ENCODE measurements at regions not wholly inside any gene's neighbourhood (a gene's known extent, or its start where the extent isn't known, plus 50 kb on each side); places are given as distances from the start of the nearest gene placed in this dataset.

DNA sequence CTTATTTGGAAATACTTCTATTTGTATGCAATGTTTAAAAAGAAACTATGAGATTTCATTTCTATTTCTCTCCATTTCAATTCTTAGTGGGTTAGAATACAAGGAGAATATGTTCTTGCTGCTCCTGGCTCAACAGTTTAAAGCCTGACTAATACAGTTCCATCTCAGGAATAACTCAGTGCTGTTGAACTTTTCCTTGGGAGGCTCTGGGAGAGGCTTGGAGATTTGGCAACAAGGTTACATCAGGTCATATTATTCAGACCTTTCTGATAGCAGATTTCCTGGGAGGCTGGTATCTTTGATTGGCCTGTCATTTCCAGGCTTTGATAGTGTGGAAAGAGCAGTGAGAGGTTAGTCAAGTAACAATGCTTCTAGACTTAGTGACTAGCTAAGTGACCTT, 481.7 kb upstream of the KLF4 start:
- no peak for DNase-seq

DNA sequence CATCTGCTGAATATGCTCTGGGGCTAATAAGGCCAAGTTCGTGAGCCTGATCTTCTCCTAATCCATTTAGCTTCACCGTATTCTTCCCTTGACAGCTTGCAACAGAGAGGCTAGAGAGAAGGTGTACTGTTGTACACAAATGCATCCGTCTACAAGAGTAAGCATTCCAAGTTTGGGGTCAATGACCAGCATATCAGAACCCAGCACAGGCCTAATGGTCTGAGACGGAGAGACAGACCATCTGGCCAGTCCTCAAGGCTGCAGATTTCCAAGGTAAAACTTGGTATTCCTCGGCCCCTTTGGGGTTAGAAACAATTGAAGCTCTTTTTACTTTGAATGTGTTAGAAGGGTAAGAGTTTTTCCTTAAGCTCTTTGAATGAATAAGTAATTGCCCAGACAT, 481.2 kb upstream of the KLF4 start:
- no peak for DNase-seq

DNA sequence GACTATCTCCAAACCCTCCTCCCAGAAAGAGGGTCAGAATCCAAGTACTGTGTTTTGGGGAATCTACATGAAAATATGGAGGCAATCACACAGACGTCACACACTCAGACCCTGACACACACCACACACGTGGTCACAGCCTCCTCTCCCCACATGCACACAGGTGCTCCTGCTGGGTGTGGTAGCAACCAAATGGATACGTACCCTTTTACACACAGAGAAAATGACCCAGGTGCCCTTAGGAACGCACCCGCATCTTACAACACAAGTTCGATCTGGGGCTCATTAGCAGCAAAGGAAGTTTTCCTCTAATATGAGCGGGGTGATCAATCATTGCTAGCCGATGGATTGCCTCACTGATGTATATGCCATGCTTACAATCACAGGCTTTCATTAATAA, 480.2 kb upstream of the KLF4 start:
- no peak for DNase-seq

DNA sequence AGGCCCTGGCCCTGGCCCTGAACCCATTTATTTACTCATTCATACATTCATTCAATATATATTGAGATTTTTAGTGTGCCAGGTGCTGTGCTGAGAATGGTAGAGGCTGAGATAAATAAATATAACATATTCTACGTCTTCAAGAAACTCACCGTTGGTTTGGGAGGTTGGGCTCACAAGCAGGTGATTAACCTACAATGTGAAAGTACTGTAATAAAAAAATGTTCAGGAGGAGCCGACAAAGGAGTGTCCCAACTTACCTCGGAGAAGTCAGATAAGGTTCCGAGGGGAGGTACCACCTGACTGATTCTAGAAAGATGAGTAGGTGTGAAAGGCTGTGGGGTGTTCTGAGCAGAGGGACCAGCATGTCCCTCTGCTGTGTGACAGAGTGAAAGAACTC, 479.6 kb upstream of the KLF4 start:
- DNase-seq: no peak

DNA sequence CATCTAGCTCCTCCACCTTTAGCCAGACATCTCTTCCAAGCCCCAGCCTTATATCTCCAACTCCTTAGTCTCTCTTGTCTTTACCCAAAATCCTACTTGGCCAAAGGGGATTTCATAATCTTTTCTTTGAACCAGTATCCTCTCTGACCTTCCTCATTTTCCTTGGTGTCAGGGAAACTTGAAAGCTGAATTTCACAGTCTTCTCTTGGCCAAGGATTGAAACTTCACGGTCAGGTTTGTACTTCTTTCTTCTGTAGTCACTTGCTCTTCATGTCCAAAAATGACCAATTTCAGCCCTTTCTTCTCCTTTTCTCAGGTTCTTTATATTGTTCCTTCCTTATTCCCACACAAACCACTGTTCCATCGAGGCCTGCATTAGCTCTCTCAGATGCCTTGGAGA, 473.7 kb upstream of the KLF4 start:
- DNase-seq: no peak

DNA sequence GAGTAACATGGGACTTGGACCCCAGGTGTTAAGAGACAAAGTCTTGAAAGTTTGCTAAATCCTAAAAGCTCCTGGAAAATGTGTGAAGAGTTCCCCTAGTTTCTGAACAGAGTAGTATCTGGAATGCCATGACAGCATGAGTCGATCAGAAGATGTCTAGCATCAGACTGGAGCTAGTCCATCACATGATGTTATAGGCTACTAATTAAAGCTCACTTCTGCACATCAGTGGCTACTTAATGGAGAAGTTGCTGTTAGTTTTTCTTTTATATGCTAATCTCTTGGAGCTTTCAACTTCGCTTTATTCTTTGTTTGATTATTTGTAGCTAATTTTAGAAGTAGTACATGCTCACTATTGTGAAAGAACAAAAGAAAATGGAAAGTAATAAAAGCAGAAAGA, 471.3 kb upstream of the KLF4 start:
- no peak for DNase-seq

DNA sequence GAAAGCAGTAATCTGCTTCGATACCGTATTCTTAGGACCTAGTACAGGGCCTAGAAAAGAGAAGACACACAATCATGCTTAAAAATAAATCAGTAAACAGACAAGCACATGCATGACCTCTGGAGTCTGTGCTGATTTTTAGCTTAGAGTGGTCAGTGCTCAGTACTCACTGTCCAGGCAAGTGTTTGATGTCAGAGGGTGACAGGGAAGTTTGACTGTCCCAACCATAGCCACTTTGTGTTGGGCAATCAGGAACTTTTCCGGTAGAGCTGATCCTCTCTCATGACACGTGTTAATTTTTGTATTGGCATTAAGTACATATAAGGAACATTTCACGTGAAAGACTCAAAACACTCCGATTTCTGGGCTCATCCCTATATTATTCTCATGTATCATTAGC, 464.7 kb upstream of the KLF4 start:
- DNase-seq: no peak

DNA sequence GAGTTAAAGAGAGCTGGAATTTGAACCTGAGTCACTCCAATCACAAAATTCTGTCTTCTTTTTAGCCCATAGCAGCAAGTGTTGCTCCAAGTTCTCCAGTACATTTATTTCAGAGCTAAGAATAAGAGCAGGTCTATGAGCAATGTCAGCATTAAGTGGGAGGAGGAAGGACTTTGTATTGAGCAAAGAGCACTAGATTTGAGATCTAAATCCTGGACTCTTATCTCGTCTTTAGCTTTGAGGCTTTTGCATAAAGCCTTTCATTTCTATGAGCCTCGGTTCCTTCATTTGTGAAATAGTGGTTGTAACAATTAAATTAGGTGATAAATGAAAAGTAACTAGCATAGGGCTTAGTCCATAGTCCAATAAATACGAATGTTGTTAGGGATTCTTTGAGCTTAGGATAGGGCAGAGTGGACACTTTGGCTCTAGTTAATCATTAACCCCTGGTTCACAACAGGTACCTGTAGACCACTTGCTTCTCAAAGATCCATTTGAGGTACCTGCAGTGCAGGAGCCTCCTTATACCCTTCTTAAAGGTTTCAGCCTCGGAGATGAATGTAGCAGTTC, 464.1 kb upstream of the KLF4 start:
- no peak for DNase-seq

DNA sequence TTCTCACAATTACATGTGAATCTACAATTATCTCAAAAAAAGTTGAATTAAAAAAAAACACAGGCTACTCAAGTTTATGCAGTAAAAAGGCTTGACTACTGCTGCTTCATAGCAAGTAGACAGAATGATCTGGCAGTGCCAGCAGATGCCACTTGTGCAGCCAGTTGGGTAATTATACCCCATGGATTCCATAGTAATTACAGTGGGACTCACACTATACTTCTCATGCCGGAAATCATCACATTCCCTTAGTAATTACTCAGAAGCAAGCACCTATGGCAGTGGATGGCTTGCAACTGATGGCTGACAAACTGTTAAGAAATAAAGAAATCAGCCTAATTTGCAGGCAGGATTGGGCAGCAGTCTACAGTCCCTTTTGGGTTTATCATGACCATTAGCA, 463.2 kb upstream of the KLF4 start:
- no peak for DNase-seq

DNA sequence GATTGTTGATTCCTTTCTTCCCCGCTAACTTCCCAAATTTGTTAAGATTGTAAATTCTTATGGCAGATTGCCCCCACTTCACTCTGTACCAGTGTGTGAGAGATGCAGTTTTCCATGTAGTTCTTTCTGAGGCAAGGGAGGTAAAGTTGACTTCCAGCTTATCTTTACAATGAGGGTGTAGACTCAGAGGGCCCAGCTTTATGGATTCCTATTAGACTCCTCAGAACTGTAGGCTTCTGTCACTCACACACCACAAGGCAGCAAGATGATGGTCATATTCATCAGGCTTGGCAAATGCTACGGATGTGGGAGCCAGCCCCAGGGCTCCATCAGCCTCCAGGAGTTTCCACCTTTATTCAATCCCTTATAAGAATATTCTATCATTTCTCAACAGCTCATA, 461.9 kb upstream of the KLF4 start:
- DNase-seq: no peak

DNA sequence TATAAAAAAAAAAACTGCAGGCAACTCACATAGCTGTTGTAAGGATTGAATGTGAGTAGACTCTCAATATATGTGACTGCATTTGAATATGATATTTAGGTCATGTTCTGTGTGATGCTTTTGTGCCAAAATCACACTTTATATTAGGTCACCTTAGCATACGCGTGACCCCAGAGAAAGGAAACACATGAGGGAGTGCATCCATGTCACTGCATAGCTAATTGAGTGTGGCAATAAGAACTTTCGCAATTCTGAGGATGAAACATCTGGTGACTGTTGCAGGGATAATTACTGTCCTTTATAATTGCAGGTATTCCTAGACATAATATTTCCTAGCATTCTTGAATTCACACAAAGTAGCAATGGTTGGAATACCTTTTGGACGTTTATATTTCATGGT, 459.5 kb upstream of the KLF4 start:
- no peak for DNase-seq

DNA sequence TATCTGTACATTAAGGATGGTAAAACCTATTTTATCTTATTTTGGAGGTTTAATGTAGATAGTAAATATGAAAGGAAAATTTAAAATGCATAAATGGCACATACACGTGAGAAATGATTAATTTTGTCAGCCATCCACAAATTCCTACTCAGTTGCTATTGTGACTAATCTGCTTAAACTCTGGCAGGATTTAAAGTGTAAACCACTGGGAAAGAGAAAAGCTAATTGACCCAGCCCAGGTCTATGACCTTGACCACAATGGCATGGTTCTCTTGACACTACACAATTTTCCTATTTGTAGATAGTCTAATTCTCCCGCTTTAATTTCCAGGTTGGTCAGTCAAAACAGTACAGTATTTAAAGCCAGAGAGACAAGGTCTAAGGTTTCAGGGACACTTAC, 459.0 kb upstream of the KLF4 start:
- no peak for DNase-seq

DNA sequence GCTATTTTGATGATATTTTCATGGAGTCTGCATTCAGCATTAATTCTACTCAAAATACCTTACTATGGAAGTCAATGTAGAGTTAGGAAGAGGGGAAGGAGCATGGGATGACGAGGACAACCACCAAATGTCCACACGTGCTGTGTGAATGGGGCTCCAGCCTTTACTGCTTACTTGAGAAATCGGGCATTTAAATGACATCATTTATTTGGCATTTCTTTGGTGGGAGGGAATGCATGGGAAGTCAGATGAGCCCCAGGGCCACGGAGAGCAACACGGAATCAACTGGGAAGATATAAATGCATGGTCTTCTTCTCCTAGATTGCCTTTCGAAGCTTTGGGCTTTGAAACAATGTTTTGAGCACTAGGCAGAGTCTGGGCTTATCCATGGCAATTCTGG, 458.5 kb upstream of the KLF4 start:
- DNase-seq: no peak

DNA sequence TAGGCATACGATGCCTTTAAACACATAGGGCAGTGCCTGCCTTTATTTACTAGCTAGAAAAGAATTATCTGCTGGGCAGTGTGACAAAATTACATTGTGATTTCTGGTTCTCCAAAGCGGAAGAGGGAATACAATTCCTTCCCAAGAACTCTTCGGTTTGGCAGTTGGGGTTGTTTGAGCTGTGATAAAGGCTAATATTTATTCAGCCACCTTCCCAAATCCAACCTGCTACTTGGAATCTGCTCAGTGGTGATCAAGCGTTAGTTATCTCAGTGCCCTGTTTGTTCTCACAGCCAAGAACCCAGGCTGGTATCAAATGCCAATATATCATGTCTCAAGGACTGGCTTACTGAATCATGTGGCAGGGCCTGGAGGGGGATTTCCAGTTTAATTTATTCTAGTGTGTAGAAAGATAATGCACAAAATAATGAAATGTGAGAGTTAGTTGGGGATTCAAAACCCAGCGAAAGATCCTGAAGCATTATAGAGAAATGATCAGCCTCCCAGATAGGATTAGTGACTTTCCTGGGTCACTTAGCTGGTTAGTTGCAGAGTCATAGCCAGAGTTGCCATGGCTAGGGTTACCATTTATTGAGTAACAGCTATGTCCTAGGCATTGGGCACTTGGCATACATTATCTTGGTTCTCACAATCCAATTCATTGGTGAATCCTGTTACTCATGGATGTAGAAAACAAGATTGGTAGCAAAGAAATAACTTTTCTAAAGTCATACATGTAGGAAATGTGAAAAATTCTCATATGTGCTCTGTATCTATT, 457.0 kb upstream of the KLF4 start:
- DNase-seq: no peak

DNA sequence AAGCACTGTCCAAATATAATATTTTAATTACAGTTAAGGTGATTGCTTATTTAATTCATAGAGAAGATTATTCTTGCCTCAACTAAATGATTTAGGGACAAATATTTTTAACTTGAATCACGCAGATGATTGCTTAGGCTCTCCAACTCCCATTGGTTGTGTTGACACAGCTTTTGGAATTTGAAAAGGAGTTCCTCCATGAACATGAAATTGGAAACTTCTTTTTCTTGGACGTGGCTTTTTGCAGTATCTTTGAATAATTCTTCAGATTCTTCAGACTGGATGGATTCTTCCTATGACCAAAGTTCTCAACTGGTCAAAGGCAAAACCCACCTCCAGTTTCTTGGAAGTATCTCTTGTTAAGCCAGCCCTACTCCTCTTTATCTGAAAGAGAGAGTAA, 456.4 kb upstream of the KLF4 start:
- DNase-seq: no peak

DNA sequence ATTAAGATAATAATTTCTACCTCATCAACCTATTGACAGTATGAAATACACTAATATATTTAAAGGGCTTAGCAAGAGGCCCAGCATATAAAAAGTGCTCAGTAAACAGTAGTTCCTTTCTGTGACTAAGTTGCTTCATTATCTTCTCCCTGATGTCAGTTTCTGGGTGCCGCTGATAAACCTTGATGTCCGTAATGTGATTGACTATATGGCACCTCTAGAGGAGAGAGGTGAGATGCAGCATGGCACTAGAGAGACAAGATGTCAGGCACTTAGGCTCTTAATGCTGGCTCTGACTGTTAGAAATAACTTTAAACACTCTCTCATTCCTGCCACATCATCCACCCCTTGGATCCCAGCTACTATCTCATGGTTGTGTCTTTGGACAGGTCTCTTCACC, 455.9 kb upstream of the KLF4 start:
- DNase-seq: no peak

DNA sequence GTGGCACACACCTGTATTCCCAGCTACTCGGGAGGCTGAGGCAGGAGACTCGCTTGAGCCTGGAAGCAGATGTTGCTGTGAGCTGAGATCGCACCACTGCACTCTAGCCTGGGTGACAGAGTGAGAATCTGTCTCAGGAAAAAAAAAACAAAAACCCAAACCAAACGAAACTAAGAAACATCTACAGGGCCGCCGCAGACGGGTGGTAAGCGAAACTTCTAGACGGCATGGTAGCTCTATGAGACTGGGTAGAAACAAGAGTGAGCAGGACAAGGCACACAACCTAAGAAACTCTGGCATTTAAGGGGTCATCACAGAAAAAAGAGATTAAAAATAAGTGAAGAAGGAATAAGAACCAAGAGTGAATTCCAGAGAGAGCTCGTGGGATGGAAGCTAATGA, 454.8 kb upstream of the KLF4 start:
- no peak for DNase-seq

DNA sequence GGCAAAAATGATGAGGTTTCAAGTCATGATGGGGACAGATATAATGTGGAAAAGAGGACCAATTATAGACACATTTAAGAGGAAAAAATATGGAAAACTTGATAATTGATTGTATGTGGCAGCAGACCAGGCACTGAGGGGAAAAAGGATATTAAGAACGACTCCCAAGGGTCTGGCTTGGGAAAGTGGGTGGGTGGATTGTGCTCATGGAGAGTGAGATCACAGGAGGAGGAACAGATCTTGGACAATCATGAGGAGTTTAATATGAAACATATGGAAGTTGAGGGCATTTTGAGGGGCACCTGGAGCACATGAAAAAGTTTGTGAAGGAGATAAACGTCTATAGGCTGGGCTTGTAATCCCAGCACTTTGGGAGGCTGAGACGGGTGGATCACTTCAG, 454.3 kb upstream of the KLF4 start:
- no peak for DNase-seq

DNA sequence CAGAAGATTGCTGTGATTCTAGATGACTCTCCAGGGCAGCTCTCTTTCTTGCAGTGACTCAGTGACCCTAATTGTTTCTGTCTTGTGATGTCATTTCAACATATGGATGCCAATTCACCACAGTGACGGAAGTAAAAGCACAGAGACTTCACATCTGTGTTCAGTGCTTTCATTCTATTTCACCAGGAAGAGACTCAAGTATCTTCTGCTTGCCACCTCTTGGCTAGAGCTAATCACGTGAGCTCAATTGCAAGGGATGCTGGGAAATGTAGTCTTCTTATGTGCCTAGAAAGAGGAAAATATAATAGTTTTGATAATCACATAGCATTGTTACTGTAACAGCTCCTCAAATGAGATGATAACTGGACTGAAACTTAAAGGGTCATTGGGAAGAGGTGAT, 453.3 kb upstream of the KLF4 start:
- DNase-seq: no peak

DNA sequence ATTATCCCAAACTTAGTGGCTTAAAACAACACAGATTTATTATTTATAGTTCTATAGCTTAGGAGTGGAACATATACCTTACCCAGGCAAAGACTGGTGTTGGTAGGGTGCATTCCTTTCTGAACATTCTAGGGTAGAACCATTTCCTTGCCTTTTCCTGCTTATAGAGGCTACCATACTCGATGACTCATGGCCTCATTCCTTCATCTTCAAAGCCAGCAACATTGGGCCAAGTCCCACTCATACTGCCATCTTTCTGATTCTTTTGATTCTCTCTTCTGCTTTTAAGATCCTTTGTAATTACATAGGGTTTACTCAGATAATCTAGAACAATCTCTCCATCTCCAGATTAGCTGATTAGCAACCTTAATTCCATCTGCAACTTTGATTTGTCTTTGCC, 452.7 kb upstream of the KLF4 start:
- DNase-seq: no peak

DNA sequence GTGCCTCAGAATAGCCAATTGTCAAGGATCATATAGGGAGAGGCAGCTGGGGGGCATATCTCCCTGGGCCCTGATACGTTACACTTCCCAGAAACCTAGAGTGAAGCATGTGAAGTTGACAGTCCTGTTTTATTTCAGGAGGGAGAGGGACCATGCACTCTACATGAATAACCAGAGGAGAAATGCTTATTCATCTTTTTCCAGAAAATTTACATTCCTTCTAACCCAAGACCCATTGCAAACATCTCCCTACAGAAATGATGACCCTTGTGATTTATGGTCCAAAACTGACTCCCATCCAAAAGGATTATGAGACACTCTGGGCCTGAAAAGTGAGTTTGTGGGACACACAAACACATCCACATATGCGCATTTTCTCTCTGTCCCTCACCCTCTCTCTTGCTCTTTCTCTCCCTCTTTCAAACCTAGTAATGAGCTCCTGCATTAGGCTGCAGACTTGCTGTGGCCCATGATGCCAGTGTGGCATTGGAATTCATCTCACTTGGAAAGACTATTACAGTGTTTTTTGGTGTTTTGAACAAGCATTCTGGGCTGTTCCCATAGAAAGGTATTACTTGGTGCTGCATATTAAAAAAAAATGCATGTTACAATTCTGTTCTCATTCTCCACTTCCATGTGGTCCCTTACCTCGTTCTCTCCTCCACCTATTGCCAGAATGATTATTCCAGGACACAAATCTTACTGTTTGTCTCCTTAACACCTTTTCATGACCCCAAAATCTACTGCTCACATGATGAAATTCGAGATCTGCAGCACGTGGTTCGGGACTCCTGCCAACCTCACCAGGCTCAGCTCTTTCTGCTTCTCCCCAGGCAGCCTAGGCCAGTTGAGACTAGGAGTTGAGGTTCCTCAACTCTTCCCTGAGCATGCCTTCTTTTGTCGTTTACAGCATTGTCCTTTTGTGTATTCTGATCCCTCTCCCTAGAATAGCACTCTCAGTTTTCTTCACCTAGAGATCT, 451.3 kb upstream of the KLF4 start:
- DNase-seq: no peak

DNA sequence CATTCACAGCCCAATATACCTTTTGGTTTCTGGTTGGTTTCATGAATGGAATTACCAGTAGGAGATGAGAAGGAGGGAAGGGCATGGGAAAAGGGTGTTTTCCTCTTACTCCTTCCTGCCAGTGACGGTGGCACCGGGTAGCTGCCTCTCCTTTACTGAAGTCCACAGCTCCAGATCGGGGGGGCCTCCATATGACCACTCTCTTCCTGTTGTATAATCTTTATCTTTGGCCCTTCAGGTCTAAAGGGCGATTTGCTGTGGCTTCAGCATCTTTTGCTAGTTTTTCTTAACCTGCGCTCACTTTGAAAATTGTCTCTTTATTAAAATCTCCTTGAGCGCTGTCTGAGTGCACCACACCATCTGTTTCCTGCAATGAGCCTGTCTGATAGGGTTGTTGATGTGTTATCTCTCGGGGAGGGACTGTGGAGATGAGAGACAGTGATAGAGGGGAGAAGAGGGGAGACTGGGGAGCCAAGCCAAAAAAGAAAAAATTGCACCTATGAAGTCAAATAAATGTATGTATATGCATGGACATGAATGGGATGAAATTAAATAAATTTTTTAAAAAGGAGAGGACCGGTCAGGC, 449.3 kb upstream of the KLF4 start:
- no peak for DNase-seq

DNA sequence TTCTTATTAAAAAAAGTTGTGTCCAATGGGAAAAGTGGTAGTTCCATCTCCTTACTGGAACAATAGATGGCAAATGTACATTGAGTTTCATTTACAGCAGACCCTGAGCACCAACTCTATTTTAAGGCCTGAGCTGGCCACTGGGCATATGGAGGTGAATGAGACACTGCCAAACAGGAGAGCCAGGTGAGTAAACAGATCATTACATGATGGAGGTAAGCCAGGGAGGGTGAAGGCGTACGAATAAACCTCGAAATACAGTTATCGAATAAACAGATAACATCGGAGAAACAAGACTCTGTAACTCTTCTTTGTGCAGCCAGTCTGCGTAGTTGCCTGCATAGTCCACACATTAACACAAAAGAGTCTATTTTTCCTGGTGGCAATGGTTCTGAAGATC, 446.4 kb upstream of the KLF4 start:
- DNase-seq: no peak

DNA sequence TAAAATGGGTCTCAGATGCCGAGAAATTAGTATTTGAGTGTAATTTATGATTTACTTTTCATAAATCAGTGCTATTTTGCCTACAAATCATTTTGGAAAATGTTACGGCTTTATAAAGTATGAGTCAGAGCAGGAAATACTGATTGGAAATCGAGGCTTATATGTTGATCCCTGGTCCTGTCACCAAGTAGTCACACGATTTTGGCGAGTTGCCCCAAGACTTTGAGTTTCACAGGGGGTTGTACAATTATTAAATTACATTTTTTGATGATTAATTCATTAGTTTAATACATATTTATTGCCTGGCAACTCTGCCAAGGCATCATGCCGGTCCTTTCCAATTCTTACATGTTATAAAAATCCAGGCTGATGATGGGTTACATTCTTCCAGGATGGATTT, 443.9 kb upstream of the KLF4 start:
- no peak for DNase-seq
